ENCODE measurements at regions not wholly inside any gene's neighbourhood (a gene's known extent, or its start where the extent isn't known, plus 50 kb on each side); places are given as distances from the start of the nearest gene placed in this dataset.
A peak's percentile ranks its signal among the peaks of the same experiment; 100 is the strongest.
"Not testable (repeated sequence)": the region's sequence is repeated elsewhere in the genome, so short reads cannot be mapped to it uniquely, and the experiment has no call there.

DNA sequence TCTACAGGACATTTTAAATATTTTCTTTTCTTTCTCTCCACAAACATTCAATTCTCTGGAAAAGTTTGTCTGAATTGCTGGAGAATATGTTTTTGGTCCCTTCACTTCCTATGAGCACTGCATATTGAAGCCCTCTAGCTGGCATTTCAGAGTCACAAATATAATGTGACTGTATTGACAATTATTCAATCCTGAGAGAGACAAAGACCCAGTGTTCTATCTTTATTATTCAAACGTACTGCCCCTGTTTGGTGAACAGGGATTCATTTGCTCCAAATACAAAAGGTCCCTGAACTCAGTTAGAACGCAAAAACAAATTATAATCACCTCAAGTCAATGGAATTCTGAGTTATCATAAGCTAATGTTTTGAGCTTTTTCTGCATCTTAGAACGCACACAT is 173.1 kb upstream of the CDIN1 start:
- DNase-seq (ENCODE audit: low spot score) = no peak

DNA sequence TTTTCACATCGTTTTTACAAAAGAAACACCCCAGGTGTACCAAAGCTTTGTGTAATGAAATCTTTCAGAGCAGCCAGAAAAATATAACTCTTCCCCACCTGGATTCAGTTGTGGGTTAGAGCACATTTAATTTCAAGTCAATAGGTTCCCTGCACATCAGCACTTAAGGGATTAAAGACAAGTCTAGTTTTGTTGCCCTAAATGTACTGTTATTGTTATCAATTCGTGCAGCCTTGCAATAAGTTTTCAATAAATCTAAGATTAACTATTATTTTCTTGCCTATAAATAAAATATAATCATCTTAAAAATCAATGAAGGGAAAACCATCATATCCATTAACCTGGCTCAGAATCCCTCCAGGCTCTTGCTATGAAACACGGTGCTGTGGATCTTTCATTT is 172.5 kb upstream of the CDIN1 start:
- no peak for DNase-seq (ENCODE audit: low spot score)

GRCh38 chr15:36407647-36408046 is 171.8 kb upstream of the CDIN1 start:
- peak; percentile 35 for DNase-seq (ENCODE audit: low spot score)

GRCh38 chr15:36409819-36410218 is 169.6 kb upstream of the CDIN1 start:
- DNase-seq (ENCODE audit: low spot score) = no peak

DNA sequence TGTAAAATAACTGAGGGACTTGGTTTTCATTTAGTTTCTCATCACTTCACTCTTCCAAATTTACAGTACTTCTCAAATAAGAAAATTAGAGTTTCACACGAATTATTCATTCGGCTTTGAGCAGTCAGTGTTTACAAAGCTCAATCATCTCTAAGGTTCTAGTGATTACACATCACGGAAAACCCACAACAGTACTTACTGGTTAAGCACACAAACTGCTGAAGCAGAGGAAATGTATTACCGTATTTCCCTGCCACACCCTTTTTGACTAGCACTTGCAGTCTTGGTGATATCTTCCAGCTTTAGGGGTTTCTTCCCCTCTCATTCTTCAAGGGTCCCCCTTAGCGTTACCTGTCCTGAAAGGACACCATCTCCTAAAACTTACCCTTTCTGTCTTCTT is 164.8 kb upstream of the CDIN1 start:
- no peak for DNase-seq (ENCODE audit: low spot score)

DNA sequence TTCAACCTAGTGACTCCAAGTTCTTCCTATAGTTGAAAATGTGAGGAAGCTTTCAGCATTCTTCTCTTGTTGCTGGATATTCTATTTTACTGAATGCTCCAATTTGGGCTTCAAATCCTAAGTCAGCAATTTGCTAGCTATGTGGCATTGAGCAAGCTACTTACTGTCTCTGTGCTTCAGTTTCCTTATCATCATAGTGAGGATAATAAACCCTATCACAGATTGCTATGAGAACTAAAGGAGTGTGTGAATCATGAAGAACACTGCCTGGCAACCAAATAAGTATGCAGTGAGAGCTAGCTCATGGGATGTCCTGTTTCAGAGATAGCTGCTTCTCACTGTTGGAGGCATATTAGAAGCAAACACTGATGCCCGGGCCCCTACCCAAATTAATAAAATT is 163.8 kb upstream of the CDIN1 start:
- no peak for DNase-seq (ENCODE audit: low spot score)

DNA sequence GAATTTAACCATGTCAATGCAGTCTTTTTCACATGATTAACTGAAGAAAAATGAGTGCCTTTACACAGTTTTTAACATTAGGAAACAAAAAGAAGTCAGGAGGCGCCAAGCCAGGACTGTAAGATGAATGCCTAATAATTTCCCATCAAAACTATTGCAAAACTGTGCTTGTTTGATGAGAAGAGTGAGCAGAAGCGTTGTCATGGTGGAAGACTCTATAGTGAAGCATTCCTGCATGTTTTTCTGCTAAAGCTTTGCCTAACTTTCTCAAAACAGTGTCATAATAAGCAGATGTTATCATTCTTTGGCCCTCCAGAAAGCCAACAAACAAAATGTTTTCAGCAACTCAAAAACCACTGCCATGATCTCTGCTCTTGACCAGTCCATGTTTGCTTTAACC is 156.8 kb upstream of the CDIN1 start:
- no peak for DNase-seq (ENCODE audit: low spot score)

- no peak for DNase-seq (ENCODE audit: low spot score)
Observed at GRCh38 chr15:36426691-36427090, 152.7 kb upstream of the CDIN1 start.

- peak; percentile 90 for DNase-seq (ENCODE audit: low spot score)
Observed at GRCh38 chr15:36428102-36428845, 151.2 kb upstream of the CDIN1 start.

GRCh38 chr15:36429707-36430106 is 149.7 kb upstream of the CDIN1 start:
- no peak for DNase-seq (ENCODE audit: low spot score)

DNA sequence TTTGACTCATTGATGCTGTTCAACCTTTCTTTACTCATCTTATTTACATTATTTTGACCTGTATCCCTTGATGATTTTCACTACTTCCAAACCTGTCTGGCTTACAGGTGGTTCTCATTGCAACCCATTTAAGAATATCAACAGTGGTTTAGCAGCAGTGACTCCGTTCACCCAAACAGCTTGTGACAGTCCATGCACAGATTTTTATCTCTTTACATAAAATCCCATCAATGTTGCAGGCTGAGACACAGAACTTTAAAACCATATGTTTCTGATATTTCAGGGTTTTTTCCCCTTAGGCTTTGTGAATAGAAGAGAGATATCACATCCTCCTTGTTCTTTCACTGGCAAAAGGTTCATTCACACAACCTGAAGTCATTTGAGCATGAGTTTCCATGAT is 149.1 kb upstream of the CDIN1 start:
- DNase-seq (ENCODE audit: low spot score) = no peak

DNA sequence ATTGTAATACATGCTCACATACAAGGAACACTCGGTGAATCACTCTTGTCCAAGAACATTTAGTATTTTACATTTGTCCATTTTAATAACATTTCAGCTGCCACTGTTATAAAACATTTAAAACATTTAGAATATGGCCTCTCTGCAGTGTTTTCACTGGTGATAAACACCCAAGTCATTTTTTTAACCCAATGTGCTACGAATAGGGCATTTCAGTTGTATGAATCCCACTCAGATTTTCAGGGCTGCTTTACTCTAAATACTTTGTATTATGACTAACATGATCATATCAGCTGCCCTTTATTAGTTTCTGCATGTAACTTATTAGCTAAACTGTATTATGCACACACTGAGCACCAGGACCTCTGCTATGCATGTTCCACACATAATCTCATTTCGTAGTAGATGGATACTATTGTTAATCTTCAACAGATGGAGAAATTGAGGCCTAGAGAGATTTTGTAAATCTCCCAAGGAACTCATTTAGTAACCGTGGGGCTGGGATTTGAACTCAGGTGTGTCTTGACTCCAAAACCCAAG is 148.6 kb upstream of the CDIN1 start:
- no peak for DNase-seq (ENCODE audit: low spot score)

GRCh38 chr15:36432161-36432560 is 147.3 kb upstream of the CDIN1 start:
- DNase-seq (ENCODE audit: low spot score) = no peak

DNA sequence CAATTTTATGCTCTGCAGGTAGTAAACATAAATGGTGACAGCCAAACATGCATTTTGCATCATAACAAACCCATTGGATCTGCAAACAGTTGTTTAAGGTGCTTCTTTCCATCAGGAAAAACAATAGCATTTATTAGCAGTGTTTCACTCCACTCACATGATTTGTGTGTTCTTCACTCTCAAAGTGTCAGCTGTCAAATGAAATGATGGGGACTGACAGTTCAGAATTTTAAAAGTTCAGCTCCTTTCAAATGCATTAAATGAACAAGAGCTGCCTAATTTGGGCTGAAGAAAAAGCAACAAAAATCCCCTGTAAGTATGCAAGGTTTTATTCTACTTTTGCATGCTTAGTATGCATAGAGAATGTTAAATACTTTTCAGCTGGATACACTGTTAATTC is 145.2 kb upstream of the CDIN1 start:
- DNase-seq (ENCODE audit: low spot score) = no peak

GRCh38 chr15:36438499-36438898 is 140.9 kb upstream of the CDIN1 start:
- no peak for DNase-seq (ENCODE audit: low spot score)

DNA sequence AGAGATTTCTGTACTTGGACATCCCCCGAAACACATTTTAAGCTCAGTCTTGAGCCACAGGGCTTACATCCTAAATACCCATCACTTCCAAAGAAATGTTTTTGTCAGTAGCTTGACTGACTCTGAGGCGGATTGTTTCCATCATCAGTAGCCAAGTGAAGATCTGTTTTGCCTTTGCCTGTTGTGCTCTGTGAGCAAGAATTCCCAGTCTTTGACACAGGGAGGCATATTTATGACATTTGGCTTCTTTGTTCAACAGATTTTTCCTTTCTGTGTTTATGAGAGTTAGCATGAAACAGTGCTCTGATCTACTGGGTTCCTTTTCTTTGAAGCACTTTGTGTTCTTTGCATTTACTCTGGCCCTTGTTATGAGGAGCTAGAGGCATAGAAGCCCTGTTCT is 132.1 kb upstream of the CDIN1 start:
- no peak for DNase-seq (ENCODE audit: low spot score)

- no peak for DNase-seq (ENCODE audit: low spot score)
Observed at GRCh38 chr15:36448418-36448817, 131.0 kb upstream of the CDIN1 start.

DNA sequence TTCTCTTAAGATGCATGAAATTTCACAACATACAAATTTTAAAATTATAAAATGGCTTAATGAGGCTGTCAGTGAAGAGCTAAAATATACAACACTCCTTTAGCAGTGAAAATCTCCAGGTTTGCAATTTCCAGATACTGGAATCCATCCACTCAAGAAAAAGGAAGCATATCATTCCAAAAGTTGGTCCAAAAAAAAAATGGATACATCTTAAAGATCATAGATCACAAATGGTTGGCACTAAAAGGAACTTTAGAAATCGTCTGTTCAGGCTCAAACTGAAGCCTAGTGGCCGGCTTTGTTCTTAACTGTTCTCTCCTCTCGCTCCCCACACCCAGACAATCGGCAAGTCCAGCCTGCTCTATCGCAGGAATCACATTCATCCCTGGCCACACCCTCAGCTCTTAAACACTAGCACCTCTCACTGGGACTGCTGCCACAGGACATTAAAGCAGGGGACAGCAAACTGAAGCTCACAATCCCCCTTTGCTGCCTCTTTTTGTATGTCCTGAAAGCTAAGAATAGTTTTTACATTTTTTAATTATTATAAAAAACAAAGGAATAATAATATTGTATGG is 130.3 kb upstream of the CDIN1 start:
- DNase-seq (ENCODE audit: low spot score) = peak; percentile 51

DNA sequence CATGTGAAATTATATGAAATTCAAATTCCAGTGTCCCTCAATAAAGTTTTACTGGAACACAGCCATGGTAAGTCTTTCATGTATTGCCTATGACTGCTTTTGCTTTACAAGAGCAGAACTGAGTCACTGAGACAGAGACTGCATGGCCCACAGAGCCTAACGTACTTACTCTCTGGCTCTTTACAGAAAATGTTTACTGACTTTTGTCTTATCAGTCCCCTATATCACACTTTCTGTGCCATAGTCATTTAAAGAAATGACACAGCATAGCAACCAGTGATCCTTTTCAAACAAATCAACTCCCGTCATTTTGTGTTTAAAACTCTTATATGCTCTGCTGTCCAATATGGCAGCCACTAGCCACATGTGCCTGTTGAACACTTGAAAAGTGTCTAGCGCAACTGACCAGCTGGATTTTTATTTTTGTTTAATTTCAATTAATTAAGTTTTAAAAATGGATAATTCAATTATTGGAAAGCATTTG is 129.7 kb upstream of the CDIN1 start:
- DNase-seq (ENCODE audit: low spot score) = peak; percentile 39

- not testable (repeated sequence) for DNase-seq (ENCODE audit: low spot score)
Observed at GRCh38 chr15:36454244-36454643, 125.2 kb upstream of the CDIN1 start.

GRCh38 chr15:36458411-36458810 is 121.0 kb upstream of the CDIN1 start:
- DNase-seq (ENCODE audit: low spot score) = no peak

- no peak for DNase-seq (ENCODE audit: low spot score)
Observed at GRCh38 chr15:36465304-36465703, 114.1 kb upstream of the CDIN1 start.

DNA sequence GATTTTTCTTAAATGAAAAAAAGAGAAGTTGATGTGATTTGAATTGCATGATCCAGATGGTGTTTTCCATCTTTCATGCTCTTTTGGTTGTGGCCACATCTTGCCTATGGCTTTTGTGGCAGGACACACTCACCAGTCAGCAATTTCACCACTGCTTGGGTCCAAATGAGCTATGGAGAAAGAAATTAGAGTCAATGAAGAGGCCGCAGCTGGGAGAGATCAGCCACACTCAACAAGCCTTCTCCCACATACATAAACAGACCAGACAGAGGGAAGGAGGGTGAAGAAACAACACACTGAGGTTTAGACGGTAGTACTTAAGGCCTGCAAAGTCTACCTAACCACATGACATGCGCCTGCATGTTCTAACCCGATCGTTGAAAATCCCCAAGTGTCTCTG is 110.7 kb upstream of the CDIN1 start:
- no peak for DNase-seq (ENCODE audit: low spot score)

Measured in LoVo (cell line).